Neural cell (in vitro differentiated cells): ENCODE measurements at regions not wholly inside any gene's neighbourhood (a gene's known extent, or its start where the extent isn't known, plus 50 kb on each side); places are given as distances from the start of the nearest gene placed in this dataset.

Source experiments
- H2AFZ ChIP-seq: fragments of 200-600, 300-800 bp; sonication (generic), shearing (Covaris generic); 2 replicates; pipeline ENCODE4 v1.6.0; 2014; ENCODE audit warnings: low read depth, mild to moderate bottlenecking, antibody characterized with exemption, low read length, moderate library complexity
- H3F3A ChIP-seq: fragments of 200-600 bp; shearing (Covaris generic); 2 replicates; pipeline ENCODE4 v1.6.1; 2016; ENCODE audit warnings: mild to moderate bottlenecking, moderate library complexity, mixed read lengths, antibody characterized with exemption, low read length; ENCODE audit not compliant: insufficient read depth, poor library complexity, severe bottlenecking
- H3K27ac ChIP-seq: fragments of 200-600, 300-800 bp; sonication (generic), shearing (Covaris generic); 2 replicates; pipeline ENCODE4 v1.5.1; 2014; ENCODE audit warnings: mild to moderate bottlenecking, low read length, moderate library complexity
- H3K27me3 ChIP-seq: fragments of 300-800, 200-600 bp; sonication (generic), shearing (Covaris generic); 2 replicates; pipeline ENCODE4 v1.6.0; 2014; ENCODE audit warnings: mild to moderate bottlenecking, low read depth, low read length, moderate library complexity; ENCODE audit not compliant: insufficient read depth
- H3K36me3 ChIP-seq: fragments of 300-800, 200-600 bp; sonication (generic), shearing (Covaris generic); 2 replicates; pipeline ENCODE4 v1.5.1; 2014; ENCODE audit warnings: mild to moderate bottlenecking, antibody characterized with exemption, low read length, moderate library complexity; ENCODE audit not compliant: insufficient read depth
- H3K4me2 ChIP-seq: fragments of 300-800, 200-600 bp; sonication (generic), shearing (Covaris generic); 2 replicates; pipeline ENCODE4 v1.6.0; 2014; ENCODE audit warnings: mild to moderate bottlenecking, low read length
- H3K4me3 ChIP-seq: fragments of 300-800, 200-600 bp; sonication (generic), shearing (Covaris generic); 2 replicates; pipeline ENCODE4 v1.5.1; 2014; ENCODE audit warnings: mild to moderate bottlenecking, low read length, moderate library complexity
- H3K79me2 ChIP-seq: fragments of 200-600 bp; shearing (Covaris generic); replicated peaks from 2 replicates; pipeline ENCODE4 v1.6.0; 2014; ENCODE audit warnings: mild to moderate bottlenecking, low read length, moderate library complexity; ENCODE audit not compliant: insufficient read depth
- H3K9ac ChIP-seq: fragments of 300-800, 200-600 bp; sonication (generic), shearing (Covaris generic); 2 replicates; pipeline ENCODE4 v1.6.1; 2016; ENCODE audit warnings: mild to moderate bottlenecking, low read length, mixed read lengths
- H3K9me2 ChIP-seq: fragments of 200-600 bp; shearing (Covaris generic); 2 replicates; pipeline ENCODE4 v1.6.1; 2016; ENCODE audit warnings: mild to moderate bottlenecking, low read length, mixed read lengths; ENCODE audit not compliant: insufficient read depth
- H3K9me3 ChIP-seq: fragments of 200-600, 300-800 bp; sonication (generic), shearing (Covaris generic); 2 replicates; pipeline ENCODE4 v1.6.1; 2016; ENCODE audit warnings: mild to moderate bottlenecking, mixed run types, low read length, moderate library complexity, mixed read lengths
- H4K20me1 ChIP-seq: fragments of 200-600 bp; shearing (Covaris generic); 2 replicates; pipeline ENCODE4 v1.6.1; 2016; ENCODE audit warnings: mild to moderate bottlenecking, mixed run types; ENCODE audit not compliant: insufficient read depth
- EP300 ChIP-seq: fragments of 450-650 bp; conservative IDR thresholded peaks from 2 replicates; pipeline ENCODE4 v1.6.1; 2014; ENCODE audit warnings: antibody characterized with exemption, mild to moderate bottlenecking, moderate library complexity; ENCODE audit not compliant: poor library complexity, severe bottlenecking
- EZH2 ChIP-seq: fragments of 200-600, 300-800 bp; shearing (Covaris generic), sonication (generic); IDR thresholded peaks from 2 replicates; pipeline ENCODE4 v1.6.1; 2014; ENCODE audit warnings: antibody characterized with exemption, low read length, borderline replicate concordance, mild to moderate bottlenecking; ENCODE audit not compliant: insufficient read depth, poor library complexity, severe bottlenecking
- MXI1 ChIP-seq: fragments of 450-650 bp; conservative IDR thresholded peaks from 2 replicates; pipeline ENCODE4 v1.6.1; 2014; ENCODE audit warnings: antibody characterized with exemption, mild to moderate bottlenecking; ENCODE audit not compliant: poor library complexity, severe bottlenecking
- POLR2AphosphoS5 ChIP-seq: IDR thresholded peaks from 2 replicates; pipeline ENCODE4 v1.6.1; 2012
- RAD21 ChIP-seq: fragments of 450-650 bp; conservative IDR thresholded peaks from 2 replicates; pipeline ENCODE4 v1.6.1; 2014; ENCODE audit warnings: antibody characterized with exemption, mild to moderate bottlenecking, moderate library complexity
- REST ChIP-seq: IDR thresholded peaks from 2 replicates; pipeline ENCODE4 v1.6.1; 2012; ENCODE audit warnings: borderline replicate concordance
- SMC3 ChIP-seq: fragments of 450-650 bp; conservative IDR thresholded peaks from 2 replicates; pipeline ENCODE4 v1.6.1; 2014; ENCODE audit warnings: antibody characterized with exemption, mild to moderate bottlenecking, moderate library complexity; ENCODE audit not compliant: poor library complexity
- TAF1 ChIP-seq: IDR thresholded peaks from 2 replicates; pipeline ENCODE4 v1.6.1; 2012; ENCODE audit warnings: low read depth
- TF ChIP-seq, protein P1 (sequence below): fragments of 450-650 bp; IDR thresholded peaks from 2 replicates; pipeline ENCODE4 v1.5.1; 2014; ENCODE audit warnings: antibody characterized with exemption, mild to moderate bottlenecking, moderate library complexity; ENCODE audit not compliant: poor library complexity, severe bottlenecking

GRCh38 chr10:123491364-123491763 is 174.8 kb upstream of the GPR26 start:
- Histone ChIP-seq H3K9me3 (no peaks in the 10 kb centered on the region), H3K9ac (no peak overlapping the region), H3K9me2 (no peaks in the 10 kb centered on the region), H3K4me2 (no peak overlapping the region), H3F3A (no peaks in the 10 kb centered on the region), H3K27me3 (no peaks in the 10 kb centered on the region), H2AFZ (no peak overlapping the region), H3K36me3 (no peaks in the 10 kb centered on the region), H3K4me3 (no peak overlapping the region), H4K20me1 (no peaks in the 10 kb centered on the region), H3K79me2 (no peaks in the 10 kb centered on the region), H3K27ac (no peak overlapping the region)
- TF ChIP-seq, protein P1, sequence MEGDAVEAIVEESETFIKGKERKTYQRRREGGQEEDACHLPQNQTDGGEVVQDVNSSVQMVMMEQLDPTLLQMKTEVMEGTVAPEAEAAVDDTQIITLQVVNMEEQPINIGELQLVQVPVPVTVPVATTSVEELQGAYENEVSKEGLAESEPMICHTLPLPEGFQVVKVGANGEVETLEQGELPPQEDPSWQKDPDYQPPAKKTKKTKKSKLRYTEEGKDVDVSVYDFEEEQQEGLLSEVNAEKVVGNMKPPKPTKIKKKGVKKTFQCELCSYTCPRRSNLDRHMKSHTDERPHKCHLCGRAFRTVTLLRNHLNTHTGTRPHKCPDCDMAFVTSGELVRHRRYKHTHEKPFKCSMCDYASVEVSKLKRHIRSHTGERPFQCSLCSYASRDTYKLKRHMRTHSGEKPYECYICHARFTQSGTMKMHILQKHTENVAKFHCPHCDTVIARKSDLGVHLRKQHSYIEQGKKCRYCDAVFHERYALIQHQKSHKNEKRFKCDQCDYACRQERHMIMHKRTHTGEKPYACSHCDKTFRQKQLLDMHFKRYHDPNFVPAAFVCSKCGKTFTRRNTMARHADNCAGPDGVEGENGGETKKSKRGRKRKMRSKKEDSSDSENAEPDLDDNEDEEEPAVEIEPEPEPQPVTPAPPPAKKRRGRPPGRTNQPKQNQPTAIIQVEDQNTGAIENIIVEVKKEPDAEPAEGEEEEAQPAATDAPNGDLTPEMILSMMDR = no peak
- no peak for TF ChIP-seq MXI1
- no peak for TF ChIP-seq SMC3
- no peak for TF ChIP-seq EP300
- TF ChIP-seq POLR2AphosphoS5 = no peak
- TF ChIP-seq RAD21 = no peak
- TF ChIP-seq EZH2 = no peak
- TF ChIP-seq REST = no peak
- no peak for TF ChIP-seq TAF1

DNA sequence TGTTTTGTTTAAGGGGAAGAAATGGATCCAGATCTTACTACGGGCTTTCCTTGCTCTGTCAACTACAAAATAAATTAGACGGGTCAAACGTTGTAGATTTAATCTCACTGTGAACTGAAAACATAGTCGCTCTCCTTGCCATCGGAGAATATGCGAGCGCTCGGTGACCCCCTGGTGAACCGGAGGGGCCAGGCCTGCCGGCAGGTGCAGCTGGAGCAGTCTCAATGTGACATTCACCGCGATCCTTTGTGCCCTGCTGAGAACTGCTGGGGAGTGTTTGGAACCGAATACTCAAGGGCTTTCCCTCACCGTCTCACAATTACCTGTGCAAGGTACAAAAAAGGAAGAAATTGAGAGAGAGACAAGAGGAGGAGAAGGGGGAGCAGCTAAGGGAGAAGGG is 174.1 kb upstream of the GPR26 start:
- H3K36me3 ChIP-seq = no peaks in the 10 kb centered on the region
- no peak overlapping the region for H3K4me2 ChIP-seq
- H3K9ac ChIP-seq = no peak overlapping the region
- no peak overlapping the region for H3K27ac ChIP-seq
- H3F3A ChIP-seq = no peaks in the 10 kb centered on the region
- H3K9me2 ChIP-seq = no peaks in the 10 kb centered on the region
- H3K4me3 ChIP-seq = no peak overlapping the region
- H3K79me2 ChIP-seq = no peaks in the 10 kb centered on the region
- TF ChIP-seq EZH2 (no peak), SMC3 (no peak), EP300 (no peak), RAD21 (no peak), POLR2AphosphoS5 (no peak), REST (no peak), MXI1 (no peak), TAF1 (no peak)
- TF ChIP-seq, protein P1 = no peak
- no peaks in the 10 kb centered on the region for H4K20me1 ChIP-seq
- no peak overlapping the region for H2AFZ ChIP-seq
- H3K27me3 ChIP-seq = no peaks in the 10 kb centered on the region
- H3K9me3 ChIP-seq = no peaks in the 10 kb centered on the region
